GM12872 (cell line): ENCODE measurements at regions not wholly inside any gene's neighbourhood (a gene's known extent, or its start where the extent isn't known, plus 50 kb on each side); places are given as distances from the start of the nearest gene placed in this dataset.

Experiments used
- TF ChIP-seq, protein P1 (sequence below): IDR thresholded peaks from 3 replicates; pipeline ENCODE4 v1.5.1; 2011; ENCODE audit warnings: low read depth, mild to moderate bottlenecking, low read length, moderate library complexity; ENCODE audit not compliant: insufficient read depth

DNA sequence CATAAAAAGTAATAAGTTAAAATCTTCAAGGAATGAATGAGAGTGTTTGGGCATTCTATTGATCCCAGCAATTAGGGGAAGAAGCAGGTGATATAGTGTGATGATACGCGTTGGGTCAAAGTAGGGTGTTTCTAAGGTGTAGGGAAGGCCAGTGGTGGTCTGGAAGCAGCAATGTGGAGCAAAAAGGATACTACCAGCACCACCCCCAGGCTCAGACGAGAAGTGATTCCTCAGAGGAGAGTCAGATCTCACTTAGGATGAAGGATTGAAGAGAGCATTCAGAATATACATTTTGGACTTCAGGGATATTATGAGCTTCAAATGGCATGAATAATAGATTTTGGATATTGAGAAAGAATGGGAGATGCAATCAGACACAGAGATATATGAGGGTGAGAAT is 497.6 kb downstream of the RMST start:
- TF ChIP-seq, protein P1, sequence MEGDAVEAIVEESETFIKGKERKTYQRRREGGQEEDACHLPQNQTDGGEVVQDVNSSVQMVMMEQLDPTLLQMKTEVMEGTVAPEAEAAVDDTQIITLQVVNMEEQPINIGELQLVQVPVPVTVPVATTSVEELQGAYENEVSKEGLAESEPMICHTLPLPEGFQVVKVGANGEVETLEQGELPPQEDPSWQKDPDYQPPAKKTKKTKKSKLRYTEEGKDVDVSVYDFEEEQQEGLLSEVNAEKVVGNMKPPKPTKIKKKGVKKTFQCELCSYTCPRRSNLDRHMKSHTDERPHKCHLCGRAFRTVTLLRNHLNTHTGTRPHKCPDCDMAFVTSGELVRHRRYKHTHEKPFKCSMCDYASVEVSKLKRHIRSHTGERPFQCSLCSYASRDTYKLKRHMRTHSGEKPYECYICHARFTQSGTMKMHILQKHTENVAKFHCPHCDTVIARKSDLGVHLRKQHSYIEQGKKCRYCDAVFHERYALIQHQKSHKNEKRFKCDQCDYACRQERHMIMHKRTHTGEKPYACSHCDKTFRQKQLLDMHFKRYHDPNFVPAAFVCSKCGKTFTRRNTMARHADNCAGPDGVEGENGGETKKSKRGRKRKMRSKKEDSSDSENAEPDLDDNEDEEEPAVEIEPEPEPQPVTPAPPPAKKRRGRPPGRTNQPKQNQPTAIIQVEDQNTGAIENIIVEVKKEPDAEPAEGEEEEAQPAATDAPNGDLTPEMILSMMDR = no peak

DNA sequence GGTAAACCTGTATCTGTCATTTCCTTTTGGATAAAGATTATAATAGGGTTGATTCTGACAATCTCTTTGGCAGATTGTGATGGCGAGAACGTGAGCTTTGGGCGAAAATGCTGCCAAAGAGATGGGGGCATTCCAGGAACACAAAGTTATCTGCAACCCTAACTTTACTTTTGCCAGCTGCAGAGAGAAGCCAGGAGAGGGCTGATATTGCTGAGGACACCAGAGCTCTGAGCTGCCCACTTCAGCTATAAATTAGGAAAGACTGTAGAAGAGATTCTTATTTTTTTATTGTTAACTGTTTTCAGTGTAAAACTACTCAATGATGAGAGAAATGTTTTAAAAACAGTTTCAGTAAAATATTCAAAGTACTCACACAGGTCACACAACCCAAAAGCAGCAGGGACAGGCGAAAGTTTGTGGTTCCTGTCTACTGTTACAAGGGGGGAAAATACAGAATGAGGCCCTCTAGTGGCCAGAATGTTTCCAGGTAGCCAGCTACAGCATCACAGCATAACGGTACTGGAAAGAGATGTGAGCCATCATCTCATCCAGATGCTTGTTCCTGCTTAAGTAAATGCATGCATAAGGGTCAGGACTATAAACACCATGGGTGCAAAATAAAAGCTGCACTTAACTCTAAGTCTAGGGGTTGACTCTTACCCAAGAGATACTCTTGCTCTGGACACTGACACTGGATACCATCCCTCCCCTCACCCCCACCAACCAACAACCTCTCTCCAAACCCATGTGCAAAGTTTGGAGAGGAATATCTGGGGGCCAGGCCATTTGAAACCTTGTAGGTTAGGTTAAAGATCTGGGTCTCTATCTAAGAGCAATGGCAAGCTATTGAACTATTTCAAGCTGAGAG is 498.4 kb downstream of the RMST start:
- TF ChIP-seq, protein P1 = peak; percentile 86

DNA sequence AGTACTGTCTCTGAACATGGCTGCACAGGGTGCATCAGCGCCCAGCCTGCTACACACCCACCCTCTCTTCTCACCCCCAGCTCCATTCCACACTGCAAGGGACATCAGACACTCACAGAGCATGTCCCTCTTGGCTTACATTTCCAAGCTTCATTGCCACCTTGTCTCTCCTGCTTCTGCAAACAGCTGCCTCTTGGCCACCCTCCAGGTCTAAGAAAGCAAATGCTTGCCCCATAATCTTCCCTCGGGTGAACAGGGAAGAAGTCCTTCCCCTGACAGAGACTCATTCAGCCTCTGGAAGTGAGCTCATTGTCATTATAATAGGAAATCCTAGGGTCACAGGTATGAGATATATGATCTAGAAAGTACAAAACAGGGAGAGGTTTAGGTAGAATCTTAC is 505.2 kb downstream of the RMST start:
- TF ChIP-seq, protein P1 = no peak

- TF ChIP-seq, protein P1 = no peak
Measured at GRCh38 chr12:97968641-97969197, 506.1 kb downstream of the RMST start.

GRCh38 chr12:97977870-97978405 is 515.3 kb downstream of the RMST start:
- TF ChIP-seq, protein P1 = no peak

DNA sequence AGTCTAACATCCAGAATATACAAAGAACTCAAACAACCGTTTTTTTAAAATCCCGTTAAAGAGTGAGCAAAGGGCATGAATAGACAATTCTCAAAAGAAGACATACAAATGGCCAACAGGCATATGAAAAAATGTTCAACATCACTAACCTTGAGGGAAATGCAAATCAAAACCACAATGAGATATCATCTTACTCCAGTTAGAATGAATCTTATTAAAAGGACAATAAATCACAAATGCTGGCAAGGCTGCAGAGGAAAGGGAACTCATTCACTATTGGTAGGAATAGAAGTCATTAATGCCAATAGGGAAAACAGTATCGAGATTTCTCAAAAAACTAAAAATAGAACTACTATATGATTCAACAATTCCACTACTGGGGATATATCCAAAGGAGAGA is 520.1 kb downstream of the RMST start:
- TF ChIP-seq, protein P1 = no peak

DNA sequence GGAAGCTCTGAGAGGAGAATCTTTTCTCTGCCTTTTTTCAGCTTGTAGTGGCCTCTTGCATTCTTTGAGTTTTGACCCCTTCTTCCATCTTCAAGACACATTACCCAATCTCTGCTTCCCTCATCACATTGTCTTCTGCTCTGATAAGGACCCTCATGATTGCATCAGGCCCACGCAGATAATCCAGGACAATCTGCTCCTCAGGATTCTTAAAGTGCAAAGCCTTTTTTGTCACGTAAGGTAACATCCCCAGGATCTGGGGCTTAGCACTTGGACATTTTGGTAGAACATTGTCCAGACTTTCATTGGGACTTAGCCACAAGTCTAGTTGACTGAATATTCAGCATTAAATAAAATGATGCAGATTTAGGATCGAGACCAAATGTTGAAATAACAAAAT is 521.2 kb downstream of the RMST start:
- TF ChIP-seq, protein P1 = no peak
